ENCODE measurements at regions not wholly inside any gene's neighbourhood (a gene's known extent, or its start where the extent isn't known, plus 50 kb on each side); places are given as distances from the start of the nearest gene placed in this dataset.
"Not testable (repeated sequence)": the region's sequence is repeated elsewhere in the genome, so short reads cannot be mapped to it uniquely, and the experiment has no call there.

GRCh38 chr1:101366513-101367215, 129.8 kb downstream of the S1PR1 start:
- DNase-seq (ENCODE audit: low read depth in 4 of 4, low spot score in 2 of 4) = no peak

- no peak for DNase-seq (ENCODE audit: low read depth in 4 of 4, low spot score in 2 of 4)
These were observed 130.8 kb downstream of the S1PR1 start for GRCh38 chr1:101367630-101368029.

GRCh38 chr1:101370488-101370887, 133.7 kb downstream of the S1PR1 start:
- no peak for DNase-seq (ENCODE audit: low read depth in 4 of 4, low spot score in 2 of 4)

GRCh38 chr1:101371259-101371658, 134.4 kb downstream of the S1PR1 start:
- DNase-seq (ENCODE audit: low read depth in 4 of 4, low spot score in 2 of 4) = no peak

GRCh38 chr1:101373570-101373969, 136.8 kb downstream of the S1PR1 start:
- DNase-seq (ENCODE audit: low read depth in 4 of 4, low spot score in 2 of 4) = no peak

- DNase-seq (ENCODE audit: low read depth in 4 of 4, low spot score in 2 of 4) = not testable (repeated sequence)
These were observed 138.6 kb downstream of the S1PR1 start for GRCh38 chr1:101375448-101375847.

- DNase-seq (ENCODE audit: low read depth in 4 of 4, low spot score in 2 of 4) = no peak
These were observed 139.6 kb downstream of the S1PR1 start for GRCh38 chr1:101376121-101377083.

- DNase-seq (ENCODE audit: low read depth in 4 of 4, low spot score in 2 of 4) = no peak
These were observed 140.4 kb downstream of the S1PR1 start for GRCh38 chr1:101377084-101377835.

- DNase-seq (ENCODE audit: low read depth in 4 of 4, low spot score in 2 of 4) = no peak
These were observed 142.2 kb downstream of the S1PR1 start for GRCh38 chr1:101379037-101379436.

GRCh38 chr1:101379950-101380349, 143.1 kb downstream of the S1PR1 start:
- DNase-seq (ENCODE audit: low read depth in 4 of 4, low spot score in 2 of 4) = no peak

- DNase-seq (ENCODE audit: low read depth in 4 of 4, low spot score in 2 of 4) = no peak
These were observed 145.3 kb downstream of the S1PR1 start for GRCh38 chr1:101382135-101382534.

- DNase-seq (ENCODE audit: low read depth in 4 of 4, low spot score in 2 of 4) = no peak
These were observed 152.2 kb downstream of the S1PR1 start for GRCh38 chr1:101388904-101389546.

GRCh38 chr1:101389547-101389929, 152.7 kb downstream of the S1PR1 start:
- no peak for DNase-seq (ENCODE audit: low read depth in 4 of 4, low spot score in 2 of 4)

- DNase-seq (ENCODE audit: low read depth in 4 of 4, low spot score in 2 of 4) = no peak
These were observed 155.7 kb downstream of the S1PR1 start for GRCh38 chr1:101392552-101392951.

- no peak for DNase-seq (ENCODE audit: low read depth in 4 of 4, low spot score in 2 of 4)
These were observed 157.2 kb downstream of the S1PR1 start for GRCh38 chr1:101394041-101394440.

- DNase-seq (ENCODE audit: low read depth in 4 of 4, low spot score in 2 of 4) = no peak
These were observed 162.4 kb downstream of the S1PR1 start for GRCh38 chr1:101399222-101399621.

GRCh38 chr1:101406271-101406670, 169.5 kb downstream of the S1PR1 start:
- no peak for DNase-seq (ENCODE audit: low read depth in 4 of 4, low spot score in 2 of 4)

GRCh38 chr1:101406681-101407080, 169.9 kb downstream of the S1PR1 start:
- no peak for DNase-seq (ENCODE audit: low read depth in 4 of 4, low spot score in 2 of 4)

- DNase-seq (ENCODE audit: low read depth in 4 of 4, low spot score in 2 of 4) = no peak
These were observed 170.8 kb downstream of the S1PR1 start for GRCh38 chr1:101407505-101408211.

Measured in left renal cortex interstitium (tissue), 4 donors.